ENCODE measurements at regions not wholly inside any gene's neighbourhood (a gene's known extent, or its start where the extent isn't known, plus 50 kb on each side); places are given as distances from the start of the nearest gene placed in this dataset.
"Not testable (repeated sequence)": the region's sequence is repeated elsewhere in the genome, so short reads cannot be mapped to it uniquely, and the experiment has no call there.

GRCh38 chr21:31424058-31424457, 80.0 kb upstream of the TIAM1 start:
- TF ChIP-seq, protein P1, sequence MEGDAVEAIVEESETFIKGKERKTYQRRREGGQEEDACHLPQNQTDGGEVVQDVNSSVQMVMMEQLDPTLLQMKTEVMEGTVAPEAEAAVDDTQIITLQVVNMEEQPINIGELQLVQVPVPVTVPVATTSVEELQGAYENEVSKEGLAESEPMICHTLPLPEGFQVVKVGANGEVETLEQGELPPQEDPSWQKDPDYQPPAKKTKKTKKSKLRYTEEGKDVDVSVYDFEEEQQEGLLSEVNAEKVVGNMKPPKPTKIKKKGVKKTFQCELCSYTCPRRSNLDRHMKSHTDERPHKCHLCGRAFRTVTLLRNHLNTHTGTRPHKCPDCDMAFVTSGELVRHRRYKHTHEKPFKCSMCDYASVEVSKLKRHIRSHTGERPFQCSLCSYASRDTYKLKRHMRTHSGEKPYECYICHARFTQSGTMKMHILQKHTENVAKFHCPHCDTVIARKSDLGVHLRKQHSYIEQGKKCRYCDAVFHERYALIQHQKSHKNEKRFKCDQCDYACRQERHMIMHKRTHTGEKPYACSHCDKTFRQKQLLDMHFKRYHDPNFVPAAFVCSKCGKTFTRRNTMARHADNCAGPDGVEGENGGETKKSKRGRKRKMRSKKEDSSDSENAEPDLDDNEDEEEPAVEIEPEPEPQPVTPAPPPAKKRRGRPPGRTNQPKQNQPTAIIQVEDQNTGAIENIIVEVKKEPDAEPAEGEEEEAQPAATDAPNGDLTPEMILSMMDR (IDR thresholded peaks at IDR 0.05; ENCODE audit: unreplicated experiment), result no peak
- Mint-ChIP-seq H3K36me3 (no peaks in the 10 kb centered on the region), H3K27ac (peak overlapping the region; percentile 79), H3K27me3 (ENCODE audit: low read depth) (no peaks in the 10 kb centered on the region), H3K4me1 (peaks cover 32% of the 10 kb centered on the region), H3K4me3 (no peak overlapping the region), H3K9me3 (no peaks in the 10 kb centered on the region)
- no peak for DNase-seq (ENCODE audit: low spot score in 2 of 2, unreplicated experiment in 2 of 2)

- peaks cover 4% of the 10 kb centered on the region for H3K36me3 Mint-ChIP-seq
- TF ChIP-seq, protein P1 (IDR thresholded peaks at IDR 0.05; ENCODE audit: unreplicated experiment), result no peak
- H3K27me3 Mint-ChIP-seq (ENCODE audit: low read depth), result no peaks in the 10 kb centered on the region
- DNase-seq (ENCODE audit: low spot score in 2 of 2, unreplicated experiment in 2 of 2), result no peak
- peaks cover 26% of the 10 kb centered on the region for H3K4me1 Mint-ChIP-seq
- no peaks in the 10 kb centered on the region for H3K9me3 Mint-ChIP-seq
- no peak overlapping the region for H3K4me3 Mint-ChIP-seq
- H3K27ac Mint-ChIP-seq, result no peak overlapping the region
Measured at GRCh38 chr21:31420988-31421387, 76.9 kb upstream of the TIAM1 start.

- Mint-ChIP-seq H3K9me3 (no peaks in the 10 kb centered on the region), H3K27ac (no peak overlapping the region), H3K4me3 (no peak overlapping the region), H3K4me1 (peaks cover 23% of the 10 kb centered on the region), H3K36me3 (peaks cover 4% of the 10 kb centered on the region), H3K27me3 (ENCODE audit: low read depth) (no peaks in the 10 kb centered on the region)
- DNase-seq (ENCODE audit: low spot score in 2 of 2, unreplicated experiment in 2 of 2), result no peak
- TF ChIP-seq, protein P1 (IDR thresholded peaks at IDR 0.05; ENCODE audit: unreplicated experiment), result no peak
Measured at GRCh38 chr21:31420354-31420753, 76.3 kb upstream of the TIAM1 start.

DNA sequence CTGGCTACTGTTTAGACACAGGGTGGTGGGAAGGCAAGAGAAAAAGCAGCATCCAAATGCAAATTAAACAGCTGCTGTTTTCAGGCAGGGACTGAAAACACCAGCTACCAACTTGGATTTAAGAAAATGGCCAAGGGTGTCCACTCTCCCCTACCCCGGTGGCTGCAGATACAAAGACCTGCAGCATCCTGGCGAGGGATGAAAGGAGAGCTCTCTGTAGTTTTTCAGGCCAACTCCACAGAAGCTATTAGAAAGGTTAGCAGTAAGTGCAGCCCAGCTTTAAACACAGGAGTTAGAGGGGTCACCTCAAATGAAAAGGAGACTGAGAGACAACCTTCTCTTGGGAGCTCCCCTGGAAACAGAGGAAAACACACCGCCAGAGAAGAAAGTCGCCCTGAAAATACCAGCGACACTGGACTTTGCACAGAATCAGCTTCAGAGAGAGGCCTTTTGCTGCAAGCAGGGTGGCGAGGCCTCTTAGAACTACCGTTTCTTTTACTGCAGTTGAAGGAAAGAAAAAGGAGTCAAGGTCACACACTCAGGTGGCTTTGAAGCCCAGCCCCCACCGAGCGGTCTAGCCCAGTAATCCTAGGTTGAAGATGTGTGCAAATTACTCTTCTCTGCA, 74.4 kb upstream of the TIAM1 start:
- Mint-ChIP-seq H3K4me1 (peaks cover 6% of the 10 kb centered on the region), H3K27ac (no peak overlapping the region), H3K27me3 (ENCODE audit: low read depth) (no peaks in the 10 kb centered on the region), H3K36me3 (peaks cover 4% of the 10 kb centered on the region), H3K4me3 (no peak overlapping the region), H3K9me3 (no peaks in the 10 kb centered on the region)
- TF ChIP-seq, protein P1 (IDR thresholded peaks at IDR 0.05; ENCODE audit: unreplicated experiment), result no peak
- no peak for DNase-seq (ENCODE audit: low spot score in 2 of 2, unreplicated experiment in 2 of 2)

DNA sequence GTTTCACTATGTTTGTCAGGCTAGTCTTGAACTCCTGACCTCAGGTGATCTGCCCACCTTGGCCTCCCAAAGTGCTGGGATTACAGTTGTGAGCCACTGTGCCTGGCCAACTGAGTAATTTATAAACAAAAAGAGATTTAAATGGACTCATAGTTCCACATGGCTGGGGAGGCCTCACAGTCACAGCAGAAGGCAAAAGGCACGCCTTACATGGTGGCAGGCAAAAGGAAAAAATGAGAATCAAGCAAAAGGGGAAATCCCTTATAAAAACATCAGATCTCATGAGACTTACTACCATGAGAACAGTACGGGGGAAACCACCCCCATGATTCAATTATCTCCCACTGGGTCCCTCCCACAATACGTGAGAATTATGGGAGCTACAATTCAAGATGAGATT, 73.2 kb upstream of the TIAM1 start:
- H3K4me1 Mint-ChIP-seq; DNase-seq (ENCODE audit: low spot score in 2 of 2, unreplicated experiment in 2 of 2); H3K4me3 Mint-ChIP-seq; H3K9me3 Mint-ChIP-seq; H3K27me3 Mint-ChIP-seq (ENCODE audit: low read depth); H3K36me3 Mint-ChIP-seq; H3K27ac Mint-ChIP-seq: not testable (repeated sequence)

DNA sequence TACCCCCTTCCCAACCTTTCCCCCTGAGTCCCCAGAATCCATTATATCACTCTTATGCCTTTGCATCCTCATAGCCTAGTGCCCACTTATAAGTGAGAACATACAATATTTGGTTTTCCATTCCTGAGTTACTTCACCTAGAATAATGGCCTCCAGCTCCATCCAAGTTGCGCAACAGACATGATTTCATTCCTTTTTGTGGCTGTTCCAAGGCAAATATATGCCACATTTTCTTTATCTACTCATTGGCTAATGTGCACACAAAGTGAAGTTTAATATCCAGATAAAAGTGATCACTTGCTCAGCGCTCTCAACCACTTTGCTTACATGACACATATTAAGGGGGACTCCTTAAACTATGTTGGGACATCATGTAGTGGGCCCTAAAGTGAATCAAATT, 72.4 kb upstream of the TIAM1 start:
- peaks cover 4% of the 10 kb centered on the region for H3K36me3 Mint-ChIP-seq
- DNase-seq (ENCODE audit: low spot score in 2 of 2, unreplicated experiment in 2 of 2), result no peak
- no peaks in the 10 kb centered on the region for H3K4me1 Mint-ChIP-seq
- TF ChIP-seq, protein P1 (IDR thresholded peaks at IDR 0.05; ENCODE audit: unreplicated experiment), result no peak
- H3K27ac Mint-ChIP-seq, result no peak overlapping the region
- H3K4me3 Mint-ChIP-seq, result no peak overlapping the region
- no peaks in the 10 kb centered on the region for H3K9me3 Mint-ChIP-seq
- H3K27me3 Mint-ChIP-seq (ENCODE audit: low read depth), result no peaks in the 10 kb centered on the region
